Peyer's patch (tissue), 4 donors: ENCODE measurements at regions not wholly inside any gene's neighbourhood (a gene's known extent, or its start where the extent isn't known, plus 50 kb on each side); places are given as distances from the start of the nearest gene placed in this dataset.

Source experiments
- DNase-seq, 3 donors: peaks; one replicate each; pipeline ENCODE4 v3.0.0-alpha.2; 2017 to 2019
- H3K27ac ChIP-seq, 4 donors: fragments of 200-600 bp; sonication (generic); one replicate each; pipeline ENCODE4 v1.5.1; 2016 to 2019
- H3K27me3 ChIP-seq, 2 donors: fragments of 200-600 bp; sonication (generic); one replicate each; pipeline ENCODE4 v1.5.1; 2019
- H3K36me3 ChIP-seq, 3 donors: fragments of 200-600 bp; sonication (generic); one replicate each; pipeline ENCODE4 v1.5.1; 2016 to 2019
- H3K4me1 ChIP-seq, 4 donors: fragments of 200-600 bp; sonication (generic); one replicate each; pipeline ENCODE4 v1.5.1; 2016 to 2019
- H3K4me3 ChIP-seq, 4 donors: fragments of 200-600 bp; sonication (generic); 1 replicate in 3 of 4; 2 replicates in 1 of 4; pipeline ENCODE4 v1.5.1; 2016 to 2019; ENCODE audit warnings: mild to moderate bottlenecking in 1 of 4
- H3K9me3 ChIP-seq, 4 donors: fragments of 200-600 bp; sonication (generic); one replicate each; pipeline ENCODE4 v1.5.1; 2016 to 2019; ENCODE audit warnings: mild to moderate bottlenecking in 1 of 4
- POLR2A ChIP-seq, 2 donors: fragments of 450-650 bp; IDR thresholded peaks; one replicate each; pipeline ENCODE4 v1.5.1; 2017; ENCODE audit warnings: antibody characterized with exemption in 2 of 2, mild to moderate bottlenecking in 2 of 2, moderate library complexity in 2 of 2
- TF ChIP-seq, protein P1 (sequence below), 6 experiments: fragments of 450-650 bp in 4 of 6; fragments of 200-600 bp in 2 of 6; sonication (generic) in 1 of 6; IDR thresholded peaks; one replicate each; pipeline ENCODE4 v1.5.1; 2017 to 2019; ENCODE audit warnings: antibody characterized with exemption in 6 of 6, mild to moderate bottlenecking in 3 of 6, moderate library complexity in 1 of 6

DNA sequence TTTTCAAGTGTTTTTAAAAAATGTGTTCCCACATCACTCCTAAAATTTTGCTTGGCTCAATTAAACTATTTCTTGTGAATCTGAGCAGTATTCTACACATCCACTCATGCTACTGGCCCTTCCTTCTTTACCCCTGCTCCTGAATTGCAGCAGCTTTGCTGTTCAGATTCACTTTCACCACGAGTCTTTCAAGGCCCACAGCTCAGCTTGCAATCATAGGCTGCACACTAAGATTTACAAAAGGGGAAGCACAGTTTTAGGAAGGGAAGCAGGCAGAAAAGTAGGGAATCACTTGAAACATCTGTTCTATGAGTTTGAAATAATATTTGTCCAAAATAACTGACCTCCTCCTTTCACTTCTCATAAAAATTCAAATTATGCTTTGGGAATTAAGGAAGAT, 70.9 kb upstream of the EDEM3 start:
- TF ChIP-seq, protein P1, sequence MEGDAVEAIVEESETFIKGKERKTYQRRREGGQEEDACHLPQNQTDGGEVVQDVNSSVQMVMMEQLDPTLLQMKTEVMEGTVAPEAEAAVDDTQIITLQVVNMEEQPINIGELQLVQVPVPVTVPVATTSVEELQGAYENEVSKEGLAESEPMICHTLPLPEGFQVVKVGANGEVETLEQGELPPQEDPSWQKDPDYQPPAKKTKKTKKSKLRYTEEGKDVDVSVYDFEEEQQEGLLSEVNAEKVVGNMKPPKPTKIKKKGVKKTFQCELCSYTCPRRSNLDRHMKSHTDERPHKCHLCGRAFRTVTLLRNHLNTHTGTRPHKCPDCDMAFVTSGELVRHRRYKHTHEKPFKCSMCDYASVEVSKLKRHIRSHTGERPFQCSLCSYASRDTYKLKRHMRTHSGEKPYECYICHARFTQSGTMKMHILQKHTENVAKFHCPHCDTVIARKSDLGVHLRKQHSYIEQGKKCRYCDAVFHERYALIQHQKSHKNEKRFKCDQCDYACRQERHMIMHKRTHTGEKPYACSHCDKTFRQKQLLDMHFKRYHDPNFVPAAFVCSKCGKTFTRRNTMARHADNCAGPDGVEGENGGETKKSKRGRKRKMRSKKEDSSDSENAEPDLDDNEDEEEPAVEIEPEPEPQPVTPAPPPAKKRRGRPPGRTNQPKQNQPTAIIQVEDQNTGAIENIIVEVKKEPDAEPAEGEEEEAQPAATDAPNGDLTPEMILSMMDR (IDR thresholded peaks at IDR 0.05), result no peak
- no peak for TF ChIP-seq POLR2A (IDR thresholded peaks at IDR 0.05)
- Histone ChIP-seq H3K27me3 (no peaks in the 10 kb centered on the region), H3K4me3 (no peak overlapping the region), H3K36me3 (no peaks in the 10 kb centered on the region), H3K27ac (no peak overlapping the region), H3K4me1 (peaks cover 0 to 18% (median 0%) of the 10 kb centered on the region in 4 donors), H3K9me3 (no peaks in the 10 kb centered on the region)
- DNase-seq, result no peak

DNA sequence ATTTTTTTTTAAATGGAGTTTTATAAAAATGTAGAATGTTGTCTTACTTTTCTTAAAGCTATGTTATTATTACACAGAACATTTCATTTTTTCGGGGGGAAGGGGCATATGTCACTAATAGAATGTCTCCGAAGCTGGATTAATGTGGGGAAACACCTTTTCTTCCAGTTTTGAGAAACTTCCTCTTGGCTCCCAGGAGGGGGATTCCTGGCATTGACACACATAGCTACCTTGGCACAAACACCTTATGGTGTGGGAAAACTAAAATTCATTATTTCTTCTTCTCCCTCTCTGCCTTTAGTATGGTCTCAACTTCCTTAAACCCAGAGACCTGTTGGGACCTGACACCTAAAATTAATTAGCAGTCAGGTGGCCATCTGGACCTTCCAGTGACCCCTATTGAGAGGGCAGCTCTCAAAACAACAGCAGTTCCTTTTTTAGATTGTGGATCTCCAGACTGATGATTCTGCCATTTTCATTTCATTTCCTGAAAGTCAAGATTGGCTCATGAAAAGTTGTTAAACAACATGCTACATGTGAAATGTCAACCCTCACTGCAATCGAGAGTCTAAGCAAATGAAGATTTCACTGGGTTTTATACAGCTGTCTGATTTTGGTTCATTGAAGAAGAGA, 70.1 kb upstream of the EDEM3 start:
- DNase-seq, result no peak
- no peak for TF ChIP-seq POLR2A (IDR thresholded peaks at IDR 0.05)
- TF ChIP-seq, protein P1 (IDR thresholded peaks at IDR 0.05), result no peak
- no peak overlapping the region for H3K27ac ChIP-seq
- peaks cover 0 to 18% (median 0%) of the 10 kb centered on the region in 4 donors for H3K4me1 ChIP-seq
- no peaks in the 10 kb centered on the region for H3K9me3 ChIP-seq
- no peaks in the 10 kb centered on the region for H3K36me3 ChIP-seq
- no peaks in the 10 kb centered on the region for H3K27me3 ChIP-seq
- no peak overlapping the region for H3K4me3 ChIP-seq

DNA sequence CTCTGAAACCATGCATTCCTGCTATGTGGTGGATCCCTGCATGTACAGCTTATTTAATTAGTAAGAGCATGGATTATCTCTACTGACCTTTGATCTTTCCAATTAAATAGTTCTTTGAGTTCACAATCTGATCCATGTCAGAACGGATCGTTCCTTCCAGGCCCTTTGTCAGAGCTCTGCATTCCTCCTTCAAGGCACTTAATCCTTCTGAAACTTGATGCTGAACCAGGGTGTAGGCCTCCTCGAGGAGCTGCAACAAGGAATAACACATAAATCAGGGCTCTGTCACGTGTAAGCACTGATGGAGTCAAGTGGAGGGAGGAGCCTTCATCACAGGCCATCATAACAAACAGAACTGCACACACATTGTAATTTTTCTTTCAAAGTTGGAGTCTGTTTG, 68.4 kb upstream of the EDEM3 start:
- Histone ChIP-seq H3K4me1 (peaks cover 0 to 18% (median 0%) of the 10 kb centered on the region in 4 donors), H3K9me3 (no peaks in the 10 kb centered on the region), H3K36me3 (no peaks in the 10 kb centered on the region), H3K4me3 (no peak overlapping the region), H3K27ac (peak overlapping the region in 2 of 4 donors; percentile 36 to 48), H3K27me3 (no peaks in the 10 kb centered on the region)
- no peak for TF ChIP-seq POLR2A (IDR thresholded peaks at IDR 0.05)
- TF ChIP-seq, protein P1 (IDR thresholded peaks at IDR 0.05), result no peak
- no peak for DNase-seq

DNA sequence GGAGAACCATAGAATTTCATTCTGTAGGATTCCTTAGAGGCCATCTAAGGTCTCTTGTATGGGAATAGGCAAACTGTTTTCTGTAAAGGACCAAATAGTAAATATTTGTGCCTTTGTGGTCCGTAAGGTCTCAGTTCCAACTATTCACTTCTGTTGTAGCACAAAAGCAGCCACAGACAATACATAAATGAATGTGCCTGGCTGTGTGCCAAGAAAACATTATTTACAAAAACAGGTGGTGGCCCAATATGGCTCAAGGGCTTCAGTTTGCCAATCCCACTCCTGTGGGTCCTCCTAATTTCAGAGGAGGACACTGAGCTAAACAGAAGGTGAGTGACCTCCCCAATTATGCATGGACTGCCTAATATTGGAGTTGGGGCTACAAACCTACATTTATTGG, 67.6 kb upstream of the EDEM3 start:
- Histone ChIP-seq H3K36me3 (no peaks in the 10 kb centered on the region), H3K4me1 (peaks cover 0 to 18% (median 0%) of the 10 kb centered on the region in 4 donors), H3K27ac (peak overlapping the region in 1 of 4 donors; percentile 36), H3K4me3 (no peak overlapping the region), H3K9me3 (no peaks in the 10 kb centered on the region), H3K27me3 (no peaks in the 10 kb centered on the region)
- DNase-seq, result no peak
- no peak for TF ChIP-seq POLR2A (IDR thresholded peaks at IDR 0.05)
- TF ChIP-seq, protein P1 (IDR thresholded peaks at IDR 0.05), result no peak

DNA sequence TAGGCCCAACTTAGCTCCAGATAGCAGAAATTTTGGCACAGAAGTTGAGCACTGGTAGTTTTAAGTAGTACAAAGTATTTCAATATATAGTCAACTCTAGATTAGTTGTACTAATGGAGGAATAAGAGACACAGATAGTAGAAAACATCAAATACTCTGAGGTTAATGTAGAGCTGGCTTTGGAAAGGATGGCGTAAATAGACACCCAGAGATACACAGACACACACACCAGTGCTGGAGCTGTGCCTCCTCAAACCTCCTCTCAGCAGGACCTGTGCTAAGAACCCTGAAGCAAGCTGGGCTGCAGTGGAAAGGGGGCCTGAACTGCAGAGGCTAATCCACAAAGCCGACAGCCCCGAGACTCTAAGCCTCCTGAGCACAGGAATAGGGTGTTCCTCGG, 67.0 kb upstream of the EDEM3 start:
- H3K27me3 ChIP-seq, result no peaks in the 10 kb centered on the region
- TF ChIP-seq, protein P1 (IDR thresholded peaks at IDR 0.05), result no peak
- TF ChIP-seq POLR2A (IDR thresholded peaks at IDR 0.05), result no peak
- peaks cover 0 to 18% (median 0%) of the 10 kb centered on the region in 4 donors for H3K4me1 ChIP-seq
- no peak for DNase-seq
- H3K36me3 ChIP-seq, result no peaks in the 10 kb centered on the region
- H3K27ac ChIP-seq, result no peak overlapping the region
- H3K9me3 ChIP-seq, result no peaks in the 10 kb centered on the region
- H3K4me3 ChIP-seq, result no peak overlapping the region
